Left lung (tissue), 4 donors: ENCODE measurements at regions not wholly inside any gene's neighbourhood (a gene's known extent, or its start where the extent isn't known, plus 50 kb on each side); places are given as distances from the start of the nearest gene placed in this dataset.

ENCODE experiments used
- ATAC-seq: fragments of 200-7000 bp; cut with Tn5 transposase; one replicate; pipeline ENCODE4 v1.9.1; 2020; ENCODE audit warnings: moderate library complexity
- DNase-seq, 4 donors: peaks; one replicate each; pipeline ENCODE4 v3.0.0-alpha.2; 2013 to 2020
- H3K27ac ChIP-seq, 2 donors: fragments of 200-600 bp; sonication (generic) in 1 of 2; one replicate each; pipeline versions ENCODE4 v1.5.0 to v1.8.0; 2020 to 2021
- H3K27me3 ChIP-seq, 2 donors: fragments of 200-600 bp; sonication (generic) in 1 of 2; one replicate each; pipeline versions ENCODE4 v1.5.0 to v1.8.0; 2020 to 2021
- H3K36me3 ChIP-seq, 2 donors: fragments of 200-600 bp; sonication (generic) in 1 of 2; one replicate each; pipeline versions ENCODE4 v1.5.0 to v1.8.0; 2020 to 2021
- H3K4me1 ChIP-seq, 2 donors: fragments of 200-600 bp; one replicate each; pipeline ENCODE4 v1.8.0; 2021
- H3K4me3 ChIP-seq, 2 donors: fragments of 200-600 bp; sonication (generic) in 1 of 2; one replicate each; pipeline versions ENCODE4 v1.5.0 to v1.8.0; 2020 to 2021; ENCODE audit warnings: mild to moderate bottlenecking in 1 of 2
- H3K9me3 ChIP-seq, 2 donors: fragments of 200-600 bp; sonication (generic) in 1 of 2; one replicate each; pipeline versions ENCODE4 v1.5.0 to v1.8.0; 2020 to 2021
- intact Hi-C, 2 donors: fragments of 100-400 bp; cut with DNase I; formaldehyde crosslinking; loops; one replicate each; pipeline versions ENCODE4 v1.11.2 to v1.14.2; 2022
- TF ChIP-seq, protein P1 (sequence below), 2 donors: fragments of 200-600 bp; sonication (generic) in 1 of 2; IDR thresholded peaks; one replicate each; pipeline versions ENCODE4 v1.5.0 to v1.8.0; 2021; ENCODE audit warnings: antibody characterized with exemption in 2 of 2
- donor health status: DM: no; HTN: yes; CAD: no.
- donor health status: DM: no; HTN: no; CAD: no.

DNA sequence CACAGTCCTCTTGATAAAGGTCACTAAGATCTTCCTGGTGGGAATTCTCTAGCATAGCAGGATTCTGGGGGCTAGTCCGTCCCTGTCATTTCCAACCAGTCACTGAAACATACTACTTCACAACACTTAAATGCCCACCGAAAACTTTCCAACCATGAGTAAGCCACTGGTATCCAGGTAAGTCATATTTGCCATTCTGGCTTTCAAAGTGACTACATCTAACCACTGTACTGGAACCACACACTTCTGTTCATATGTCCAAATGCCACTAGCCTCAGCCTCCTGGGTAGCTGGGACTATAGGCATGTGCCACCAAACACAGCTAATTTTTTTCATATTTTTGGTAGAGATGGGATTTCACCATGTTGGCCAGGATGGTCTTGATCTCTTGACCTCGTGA is 64.3 kb upstream of the VANGL1 start:
- Histone ChIP-seq H3K27me3 (no peaks in the 10 kb centered on the region), H3K4me3 (no peak overlapping the region), H3K27ac (no peak overlapping the region), H3K36me3 (no peaks in the 10 kb centered on the region), H3K4me1 (no peaks in the 10 kb centered on the region), H3K9me3 (peaks cover 0 to 18% of the 10 kb centered on the region in 2 donors)
- ATAC-seq: no peak
- intact Hi-C loops: no loop called here
- DNase-seq: no peak
- TF ChIP-seq, protein P1, sequence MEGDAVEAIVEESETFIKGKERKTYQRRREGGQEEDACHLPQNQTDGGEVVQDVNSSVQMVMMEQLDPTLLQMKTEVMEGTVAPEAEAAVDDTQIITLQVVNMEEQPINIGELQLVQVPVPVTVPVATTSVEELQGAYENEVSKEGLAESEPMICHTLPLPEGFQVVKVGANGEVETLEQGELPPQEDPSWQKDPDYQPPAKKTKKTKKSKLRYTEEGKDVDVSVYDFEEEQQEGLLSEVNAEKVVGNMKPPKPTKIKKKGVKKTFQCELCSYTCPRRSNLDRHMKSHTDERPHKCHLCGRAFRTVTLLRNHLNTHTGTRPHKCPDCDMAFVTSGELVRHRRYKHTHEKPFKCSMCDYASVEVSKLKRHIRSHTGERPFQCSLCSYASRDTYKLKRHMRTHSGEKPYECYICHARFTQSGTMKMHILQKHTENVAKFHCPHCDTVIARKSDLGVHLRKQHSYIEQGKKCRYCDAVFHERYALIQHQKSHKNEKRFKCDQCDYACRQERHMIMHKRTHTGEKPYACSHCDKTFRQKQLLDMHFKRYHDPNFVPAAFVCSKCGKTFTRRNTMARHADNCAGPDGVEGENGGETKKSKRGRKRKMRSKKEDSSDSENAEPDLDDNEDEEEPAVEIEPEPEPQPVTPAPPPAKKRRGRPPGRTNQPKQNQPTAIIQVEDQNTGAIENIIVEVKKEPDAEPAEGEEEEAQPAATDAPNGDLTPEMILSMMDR (IDR thresholded peaks at IDR 0.05): no peak

DNA sequence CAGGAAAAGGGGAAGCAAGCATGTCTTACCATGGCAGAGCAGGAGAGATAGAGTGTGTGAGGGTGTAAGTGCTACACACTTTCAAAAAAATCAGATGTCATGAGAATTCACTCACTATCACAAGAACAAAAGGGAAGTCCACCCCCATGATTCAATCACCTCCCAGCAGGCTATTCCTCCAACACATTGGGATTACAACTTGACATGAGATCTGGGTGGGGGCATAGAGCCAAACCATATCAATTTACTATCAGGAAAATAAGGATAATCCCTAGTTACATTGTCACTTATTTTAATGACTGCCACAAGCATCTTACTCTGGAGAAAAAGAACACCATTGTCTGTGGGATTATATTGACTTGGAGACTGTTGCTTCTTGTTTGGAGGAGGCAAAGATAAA is 66.1 kb upstream of the VANGL1 start:
- TF ChIP-seq, protein P1 (IDR thresholded peaks at IDR 0.05): no peak
- DNase-seq (no peak), ATAC-seq (no peak)
- Histone ChIP-seq H3K27me3 (no peaks in the 10 kb centered on the region), H3K4me3 (no peak overlapping the region), H3K27ac (no peak overlapping the region), H3K36me3 (no peaks in the 10 kb centered on the region), H3K4me1 (no peaks in the 10 kb centered on the region), H3K9me3 (peaks cover 0 to 26% of the 10 kb centered on the region in 2 donors)
- intact Hi-C loops: no loop called here

DNA sequence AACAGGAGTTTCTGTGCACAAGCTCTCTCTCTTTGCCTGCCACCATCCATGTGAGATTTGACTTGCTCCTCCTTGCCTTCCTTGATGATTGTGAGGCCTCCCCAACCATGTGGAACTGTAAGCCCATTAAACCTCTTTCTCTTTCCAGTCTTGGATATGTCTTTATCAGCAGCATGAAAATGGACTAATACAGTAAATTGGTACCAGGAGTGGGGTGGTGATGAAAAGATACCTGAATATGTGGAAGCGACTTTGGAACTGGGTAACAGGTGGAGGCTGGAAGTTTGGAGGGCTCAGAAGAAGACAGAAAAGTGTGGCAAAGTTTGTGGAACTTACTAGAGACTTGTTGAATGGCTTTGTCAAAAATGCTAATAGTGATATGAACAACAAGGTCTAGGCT is 69.1 kb upstream of the VANGL1 start:
- ATAC-seq (no peak), DNase-seq (no peak)
- Histone ChIP-seq H3K27ac (no peak overlapping the region), H3K4me1 (no peaks in the 10 kb centered on the region), H3K27me3 (no peaks in the 10 kb centered on the region), H3K4me3 (no peak overlapping the region), H3K36me3 (no peaks in the 10 kb centered on the region), H3K9me3 (peaks cover 0 to 28% of the 10 kb centered on the region in 2 donors)
- intact Hi-C loops: no loop called here
- TF ChIP-seq, protein P1 (IDR thresholded peaks at IDR 0.05): no peak

DNA sequence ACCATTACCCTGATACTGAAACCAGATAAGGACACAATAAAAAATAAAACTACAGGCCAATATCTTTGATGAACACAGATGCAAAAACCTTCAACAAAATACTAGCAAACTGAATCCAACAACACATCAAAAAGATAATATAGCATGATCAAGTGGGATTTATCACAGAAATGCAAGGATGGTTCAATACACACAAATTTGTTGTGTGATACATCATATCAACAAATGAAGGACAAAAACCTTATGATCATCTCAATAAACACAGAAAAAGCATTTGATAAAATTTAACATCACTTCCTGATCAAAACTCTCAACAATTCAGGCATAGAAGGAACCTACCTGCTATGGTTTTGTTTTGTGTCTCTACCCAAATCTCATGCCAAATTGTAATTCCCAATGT is 74.3 kb upstream of the VANGL1 start:
- TF ChIP-seq, protein P1 (IDR thresholded peaks at IDR 0.05): no peak
- Histone ChIP-seq H3K4me1 (no peaks in the 10 kb centered on the region), H3K4me3 (no peak overlapping the region), H3K9me3 (peaks cover 0 to 25% of the 10 kb centered on the region in 2 donors), H3K27me3 (peaks cover 16 to 29% of the 10 kb centered on the region in 2 donors), H3K36me3 (no peaks in the 10 kb centered on the region), H3K27ac (no peak overlapping the region)
- intact Hi-C loops: no loop called here
- no peak for ATAC-seq
- DNase-seq: no peak

DNA sequence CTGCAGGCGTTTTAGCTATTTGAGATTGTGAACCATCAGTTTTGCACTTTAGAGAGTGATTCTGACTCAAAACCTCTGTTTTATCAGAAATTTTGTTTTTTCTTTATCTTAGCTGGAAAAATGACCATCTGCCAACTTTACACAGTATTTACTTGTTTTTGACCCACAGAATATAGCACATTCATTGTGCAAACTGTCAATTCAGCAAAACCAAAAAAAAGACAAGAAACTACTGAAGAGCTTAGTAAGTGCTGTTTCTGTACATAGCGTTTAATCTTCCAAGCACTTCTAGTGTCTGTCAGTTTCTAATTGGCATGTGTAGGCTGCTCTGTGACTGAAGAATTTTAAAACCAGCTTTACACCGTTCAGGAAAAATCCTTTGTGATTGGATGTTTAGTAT is 76.0 kb upstream of the VANGL1 start:
- DNase-seq (no peak), ATAC-seq (no peak)
- intact Hi-C loops: no loop called here
- Histone ChIP-seq H3K36me3 (no peaks in the 10 kb centered on the region), H3K27me3 (peaks cover 16 to 37% of the 10 kb centered on the region in 2 donors), H3K4me1 (no peaks in the 10 kb centered on the region), H3K9me3 (peaks cover 0 to 18% of the 10 kb centered on the region in 2 donors), H3K4me3 (no peak overlapping the region), H3K27ac (no peak overlapping the region)
- TF ChIP-seq, protein P1 (IDR thresholded peaks at IDR 0.05): no peak
